Fibroblast of villous mesenchyme (primary cell): ENCODE measurements at regions not wholly inside any gene's neighbourhood (a gene's known extent, or its start where the extent isn't known, plus 50 kb on each side); places are given as distances from the start of the nearest gene placed in this dataset.

ENCODE experiments used
- DNase-seq: peaks from one replicate; pipeline ENCODE4 v3.0.0-alpha.2; 2010; ENCODE audit warnings: low read depth
- H3K4me3 ChIP-seq: 2 replicates; pipeline ENCODE4 v1.5.1; 2011; ENCODE audit warnings: low read depth, mild to moderate bottlenecking, low read length
- CTCF ChIP-seq: IDR thresholded peaks from 2 replicates; pipeline ENCODE4 v1.5.1; 2012; ENCODE audit warnings: low read depth, mild to moderate bottlenecking, low read length; ENCODE audit not compliant: insufficient read depth

GRCh38 chr6:168150551-168151320 lies 71.7 kb upstream of the FRMD1 start:
- H3K4me3 ChIP-seq: no peak overlapping the region
- peak; percentile 58 for TF ChIP-seq CTCF
- DNase-seq: peak; percentile 11

- no peak overlapping the region for H3K4me3 ChIP-seq
- DNase-seq: no peak
- TF ChIP-seq CTCF: no peak
Measured at GRCh38 chr6:168149015-168149414, 70.0 kb upstream of the FRMD1 start.

- TF ChIP-seq CTCF: no peak
- no peak overlapping the region for H3K4me3 ChIP-seq
- no peak for DNase-seq
Measured at GRCh38 chr6:168148231-168148849, 69.3 kb upstream of the FRMD1 start.

GRCh38 chr6:168147205-168147738 lies 68.3 kb upstream of the FRMD1 start:
- TF ChIP-seq CTCF: no peak
- DNase-seq: no peak
- H3K4me3 ChIP-seq: no peak overlapping the region

- DNase-seq: no peak
- TF ChIP-seq CTCF: no peak
- H3K4me3 ChIP-seq: no peak overlapping the region
Measured at GRCh38 chr6:168145747-168146596, 67.0 kb upstream of the FRMD1 start.

GRCh38 chr6:168139121-168139520 lies 60.1 kb upstream of the FRMD1 start:
- no peak overlapping the region for H3K4me3 ChIP-seq
- no peak for DNase-seq
- TF ChIP-seq CTCF: no peak
